Mucosa of descending colon (tissue), 3 donors: ENCODE measurements at regions not wholly inside any gene's neighbourhood (a gene's known extent, or its start where the extent isn't known, plus 50 kb on each side); places are given as distances from the start of the nearest gene placed in this dataset.
"Not testable (repeated sequence)": the region's sequence is repeated elsewhere in the genome, so short reads cannot be mapped to it uniquely, and the experiment has no call there.

Source experiments
- ATAC-seq: fragments of 200-7000 bp; cut with Tn5 transposase; one replicate; pipeline ENCODE4 v1.9.1; 2020; ENCODE audit warnings: mild to moderate bottlenecking, moderate library complexity
- DNase-seq, 3 donors: peaks; one replicate each; pipeline ENCODE4 v3.0.0-alpha.2; 2020
- H3K36me3 ChIP-seq: fragments of 200-600 bp; one replicate; pipeline ENCODE4 v1.8.0; 2021; ENCODE audit warnings: low read depth, mild to moderate bottlenecking
- H3K4me1 ChIP-seq: fragments of 200-600 bp; one replicate; pipeline ENCODE4 v1.8.0; 2021; ENCODE audit warnings: low read depth, mild to moderate bottlenecking
- H3K4me3 ChIP-seq: fragments of 200-600 bp; one replicate; pipeline ENCODE4 v1.8.0; 2021; ENCODE audit warnings: mild to moderate bottlenecking
- H3K9me3 ChIP-seq: fragments of 200-600 bp; one replicate; pipeline ENCODE4 v1.8.0; 2021; ENCODE audit warnings: mild to moderate bottlenecking
- CTCF ChIP-seq: fragments of 200-600 bp; IDR thresholded peaks from one replicate; pipeline ENCODE4 v1.8.0; 2022; ENCODE audit warnings: antibody characterized with exemption, mild to moderate bottlenecking
- intact Hi-C, 2 donors: fragments of 100-400 bp; cut with DNase I in 1 of 2; cut with micrococcal nuclease in 1 of 2; formaldehyde crosslinking; loops; one replicate each; pipeline versions ENCODE4 v1.11.0 to v1.11.1; 2022; cut with DNase I, micrococcal nuclease
- donor health status: DM: no; HTN: no; CAD: no; lungs with moderate emphysema.
- donor health status: DM: no; HTN: no; CAD: no.
- donor health status: DM: no; HTN: yes; CAD: no.

DNA sequence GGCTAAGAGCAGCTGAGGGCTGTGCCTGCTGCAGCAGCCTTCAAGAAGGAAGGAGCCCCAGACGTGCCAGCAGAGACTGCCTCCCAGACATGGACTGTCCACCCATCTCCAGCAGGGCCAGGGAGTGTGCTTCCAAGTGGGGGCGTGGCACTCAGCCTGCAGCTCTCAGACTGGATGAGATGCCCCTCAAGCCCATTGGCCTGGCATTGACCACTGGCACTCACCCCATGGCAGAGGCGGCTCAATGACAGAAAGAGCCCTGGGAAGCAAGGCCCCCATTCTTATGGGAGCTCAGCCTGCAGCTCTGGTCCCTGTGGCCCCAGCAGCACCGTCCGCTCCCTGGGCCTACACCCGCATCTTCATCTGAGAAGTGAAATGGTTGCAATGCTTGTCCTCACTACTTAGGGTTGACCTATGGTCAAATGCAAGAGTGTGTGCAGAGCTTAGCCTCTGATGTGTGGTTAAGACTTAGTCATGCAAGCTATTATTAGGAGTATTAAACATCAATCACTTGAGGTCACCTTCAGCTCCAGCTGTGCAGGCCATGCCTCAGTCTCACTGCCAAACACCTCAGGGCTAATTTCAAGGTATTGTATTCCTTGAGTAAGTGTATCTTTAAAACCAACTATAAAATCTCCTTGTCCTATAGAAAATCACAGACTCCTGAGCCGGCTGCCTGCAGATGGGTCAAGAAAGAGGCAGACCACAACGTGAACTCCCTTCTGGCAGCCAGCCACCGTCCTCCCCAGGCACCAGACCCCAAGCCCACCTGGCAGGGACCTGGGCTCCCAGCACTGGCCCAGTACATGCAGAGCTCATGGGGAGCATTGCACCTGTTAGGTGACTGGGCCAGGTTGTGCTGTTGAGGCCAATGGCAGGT is 194.8 kb downstream of the NDUFA10 start:
- intact Hi-C loops: no loop called here
- Histone ChIP-seq H3K9me3 (no peaks in the 10 kb centered on the region), H3K4me1 (no peaks in the 10 kb centered on the region), H3K4me3 (no peak overlapping the region), H3K36me3 (no peaks in the 10 kb centered on the region)
- peak in 1 of 3 donors; percentile 3 for DNase-seq
- TF ChIP-seq CTCF: no peak
- no peak for ATAC-seq

DNA sequence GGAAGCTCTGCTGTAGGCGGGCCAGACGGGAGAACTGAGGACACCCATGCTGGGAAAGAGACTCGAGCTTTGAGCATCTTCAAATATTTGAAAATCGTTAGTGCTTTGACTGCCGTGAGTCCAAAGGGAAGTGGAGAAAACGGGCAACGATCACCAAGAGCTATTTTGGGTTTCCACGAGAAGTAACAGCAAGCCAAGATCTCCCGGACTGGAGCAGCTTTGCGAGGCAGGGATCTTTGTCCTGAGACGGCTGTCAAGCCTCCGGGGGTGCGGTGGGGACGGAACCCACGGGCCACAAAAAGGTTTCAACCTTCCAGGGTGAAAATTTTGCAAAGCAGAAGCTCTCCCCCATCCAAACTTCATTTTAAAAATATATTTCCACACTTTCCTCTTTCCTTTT is 195.8 kb downstream of the NDUFA10 start:
- TF ChIP-seq CTCF: no peak
- no peaks in the 10 kb centered on the region for H3K9me3 ChIP-seq
- no peaks in the 10 kb centered on the region for H3K36me3 ChIP-seq
- no peak overlapping the region for H3K4me3 ChIP-seq
- no peak for ATAC-seq
- intact Hi-C loops: no loop called here
- no peaks in the 10 kb centered on the region for H3K4me1 ChIP-seq
- DNase-seq: no peak

- ATAC-seq, H3K4me1 ChIP-seq, H3K36me3 ChIP-seq, intact Hi-C loops, H3K9me3 ChIP-seq, H3K4me3 ChIP-seq: not testable (repeated sequence)
- peak in 1 of 3 donors; percentile 12 for DNase-seq
Observed at GRCh38 chr2:239828973-239829275, 196.2 kb downstream of the NDUFA10 start.

- TF ChIP-seq CTCF: no peak
- intact Hi-C loops: no loop called here
- peak in 1 of 3 donors; percentile 10 for DNase-seq
- H3K4me1 ChIP-seq: no peaks in the 10 kb centered on the region
- H3K4me3 ChIP-seq: no peak overlapping the region
- ATAC-seq: no peak
- H3K36me3 ChIP-seq: no peaks in the 10 kb centered on the region
- no peaks in the 10 kb centered on the region for H3K9me3 ChIP-seq
Observed at GRCh38 chr2:239828192-239828972, 196.8 kb downstream of the NDUFA10 start.

DNA sequence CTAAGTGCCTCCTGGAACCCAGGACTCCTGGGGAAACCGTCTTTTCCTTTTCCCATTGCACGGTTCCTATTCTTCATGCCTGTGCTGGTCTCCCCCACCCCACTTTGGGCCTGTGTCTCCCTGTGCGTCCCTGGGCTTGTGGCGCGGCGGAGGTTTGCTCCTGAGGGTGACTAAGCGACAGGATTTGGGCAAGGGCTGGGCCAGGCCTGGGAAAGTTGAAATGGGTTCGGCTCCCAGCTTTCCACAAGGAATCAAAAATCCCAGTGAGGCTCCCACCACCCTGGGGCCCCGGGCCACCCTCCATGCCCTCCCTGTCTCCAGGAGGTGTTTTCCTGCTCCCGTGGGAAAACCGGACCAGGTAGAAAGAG is 197.6 kb downstream of the NDUFA10 start:
- ATAC-seq (no peak), DNase-seq (no peak)
- Histone ChIP-seq H3K36me3 (no peaks in the 10 kb centered on the region), H3K4me1 (no peaks in the 10 kb centered on the region), H3K4me3 (no peak overlapping the region), H3K9me3 (no peaks in the 10 kb centered on the region)
- TF ChIP-seq CTCF: no peak
- intact Hi-C loops: no loop called here

- Histone ChIP-seq H3K9me3 (no peaks in the 10 kb centered on the region), H3K36me3 (no peaks in the 10 kb centered on the region), H3K4me3 (no peak overlapping the region), H3K4me1 (no peaks in the 10 kb centered on the region)
- intact Hi-C loops: no loop called here
- peak in 1 of 3 donors; percentile 10 for DNase-seq
- no peak for TF ChIP-seq CTCF
- ATAC-seq: no peak
Observed at GRCh38 chr2:239826786-239827522, 198.2 kb downstream of the NDUFA10 start.
